ENCODE measurements at regions not wholly inside any gene's neighbourhood (a gene's known extent, or its start where the extent isn't known, plus 50 kb on each side); places are given as distances from the start of the nearest gene placed in this dataset.
"Not testable (repeated sequence)": the region's sequence is repeated elsewhere in the genome, so short reads cannot be mapped to it uniquely, and the experiment has no call there.

GRCh38 chr2:176922545-176922944 is 290.0 kb upstream of the HNRNPA3 start:
- not testable (repeated sequence) for H3K4me3 ChIP-seq (ENCODE audit: low read length); H2AFZ ChIP-seq (ENCODE audit: low read depth, low read length); H3K9me3 ChIP-seq (ENCODE audit: low read length); H3K4me1 ChIP-seq (ENCODE audit: insufficient read depth, low read length); H3K36me3 ChIP-seq (ENCODE audit: insufficient read depth, low read length); H3K27me3 ChIP-seq (ENCODE audit: insufficient read depth, low read length)

GRCh38 chr2:176923205-176923604 is 289.4 kb upstream of the HNRNPA3 start:
- no peak overlapping the region for H2AFZ ChIP-seq (ENCODE audit: low read depth, low read length)

DNA sequence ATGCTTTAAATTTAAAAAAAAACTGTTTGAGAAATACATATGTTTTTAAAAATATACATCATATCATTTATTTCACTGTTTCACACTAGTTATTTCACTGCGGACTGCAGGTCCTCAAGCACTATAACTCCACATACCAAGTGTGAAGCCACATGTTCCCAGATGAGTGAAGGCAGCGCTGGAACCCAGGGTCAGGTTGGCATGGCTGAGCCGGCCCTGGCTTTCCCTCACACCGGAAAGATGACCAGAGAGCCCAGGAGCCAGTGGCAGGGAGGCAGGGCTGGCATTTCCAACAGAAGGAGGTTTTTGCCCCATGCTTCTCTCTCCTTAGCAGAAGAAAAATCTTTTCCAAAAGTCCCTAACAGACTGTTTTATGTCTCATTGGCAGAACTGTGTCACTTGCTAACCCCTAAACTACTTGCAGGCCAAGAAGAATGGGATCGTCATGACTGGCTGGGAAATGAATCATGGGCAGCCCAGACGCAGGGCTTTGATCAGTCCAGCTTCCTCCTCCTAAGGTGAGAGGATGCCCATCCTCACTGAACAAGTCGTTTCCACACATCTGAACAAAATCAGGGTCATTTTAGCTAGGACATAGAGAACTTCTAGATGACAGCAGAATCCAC is 287.6 kb upstream of the HNRNPA3 start:
- Histone ChIP-seq H2AFZ (ENCODE audit: low read depth, low read length) (no peak overlapping the region), H3K9me3 (ENCODE audit: low read length) (no peaks in the 10 kb centered on the region), H3K4me3 (ENCODE audit: low read length) (no peak overlapping the region), H3K27me3 (ENCODE audit: insufficient read depth, low read length) (no peaks in the 10 kb centered on the region), H3K36me3 (ENCODE audit: insufficient read depth, low read length) (no peaks in the 10 kb centered on the region), H3K4me1 (ENCODE audit: insufficient read depth, low read length) (no peaks in the 10 kb centered on the region)

More at GRCh38 chr2:176923205-176923604, 289.4 kb upstream of the HNRNPA3 start:
- Histone ChIP-seq H3K9me3 (ENCODE audit: low read length) (no peaks in the 10 kb centered on the region), H3K36me3 (ENCODE audit: insufficient read depth, low read length) (no peaks in the 10 kb centered on the region), H3K4me1 (ENCODE audit: insufficient read depth, low read length) (no peaks in the 10 kb centered on the region), H3K27me3 (ENCODE audit: insufficient read depth, low read length) (no peaks in the 10 kb centered on the region), H3K4me3 (ENCODE audit: low read length) (no peak overlapping the region)

- no peak overlapping the region for H2AFZ ChIP-seq (ENCODE audit: low read depth, low read length)
- no peaks in the 10 kb centered on the region for H3K27me3 ChIP-seq (ENCODE audit: insufficient read depth, low read length)
- no peaks in the 10 kb centered on the region for H3K36me3 ChIP-seq (ENCODE audit: insufficient read depth, low read length)
- H3K4me3 ChIP-seq (ENCODE audit: low read length), result no peak overlapping the region
- H3K4me1 ChIP-seq (ENCODE audit: insufficient read depth, low read length), result no peaks in the 10 kb centered on the region
- no peaks in the 10 kb centered on the region for H3K9me3 ChIP-seq (ENCODE audit: low read length)
Measured at GRCh38 chr2:176926453-176926852, 286.1 kb upstream of the HNRNPA3 start.

GRCh38 chr2:176929387-176929786 is 283.2 kb upstream of the HNRNPA3 start:
- not testable (repeated sequence) for H2AFZ ChIP-seq (ENCODE audit: low read depth, low read length); H3K27me3 ChIP-seq (ENCODE audit: insufficient read depth, low read length); H3K4me3 ChIP-seq (ENCODE audit: low read length); H3K36me3 ChIP-seq (ENCODE audit: insufficient read depth, low read length); H3K4me1 ChIP-seq (ENCODE audit: insufficient read depth, low read length); H3K9me3 ChIP-seq (ENCODE audit: low read length)

GRCh38 chr2:176931588-176932563 is 280.7 kb upstream of the HNRNPA3 start:
- no peak overlapping the region for H3K4me3 ChIP-seq (ENCODE audit: low read length)
- H3K36me3 ChIP-seq (ENCODE audit: insufficient read depth, low read length), result no peaks in the 10 kb centered on the region
- H3K4me1 ChIP-seq (ENCODE audit: insufficient read depth, low read length), result no peaks in the 10 kb centered on the region
- no peaks in the 10 kb centered on the region for H3K27me3 ChIP-seq (ENCODE audit: insufficient read depth, low read length)
- no peak overlapping the region for H2AFZ ChIP-seq (ENCODE audit: low read depth, low read length)
- no peaks in the 10 kb centered on the region for H3K9me3 ChIP-seq (ENCODE audit: low read length)

DNA sequence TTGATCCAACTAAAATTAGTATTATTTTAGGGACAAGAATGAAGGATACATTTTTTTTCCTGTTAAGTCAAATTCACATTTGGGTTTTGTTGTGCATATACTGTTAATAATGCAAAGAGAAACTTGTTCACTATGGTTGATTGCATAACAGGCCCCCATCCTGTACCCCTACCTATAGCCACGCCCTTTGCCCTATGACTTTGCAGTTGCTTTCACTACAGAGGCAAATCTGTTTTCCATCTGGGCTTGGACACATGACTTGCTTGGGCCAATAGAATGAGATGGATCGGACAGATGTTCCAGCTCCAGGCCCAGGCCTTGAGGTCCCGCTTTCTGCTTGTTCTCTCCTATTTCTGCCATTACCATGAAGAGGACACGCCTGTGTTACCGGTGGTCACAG is 278.5 kb upstream of the HNRNPA3 start:
- Histone ChIP-seq H3K9me3 (ENCODE audit: low read length) (no peaks in the 10 kb centered on the region), H3K36me3 (ENCODE audit: insufficient read depth, low read length) (no peaks in the 10 kb centered on the region), H2AFZ (ENCODE audit: low read depth, low read length) (no peak overlapping the region), H3K4me1 (ENCODE audit: insufficient read depth, low read length) (no peaks in the 10 kb centered on the region), H3K4me3 (ENCODE audit: low read length) (no peak overlapping the region), H3K27me3 (ENCODE audit: insufficient read depth, low read length) (no peaks in the 10 kb centered on the region)

DNA sequence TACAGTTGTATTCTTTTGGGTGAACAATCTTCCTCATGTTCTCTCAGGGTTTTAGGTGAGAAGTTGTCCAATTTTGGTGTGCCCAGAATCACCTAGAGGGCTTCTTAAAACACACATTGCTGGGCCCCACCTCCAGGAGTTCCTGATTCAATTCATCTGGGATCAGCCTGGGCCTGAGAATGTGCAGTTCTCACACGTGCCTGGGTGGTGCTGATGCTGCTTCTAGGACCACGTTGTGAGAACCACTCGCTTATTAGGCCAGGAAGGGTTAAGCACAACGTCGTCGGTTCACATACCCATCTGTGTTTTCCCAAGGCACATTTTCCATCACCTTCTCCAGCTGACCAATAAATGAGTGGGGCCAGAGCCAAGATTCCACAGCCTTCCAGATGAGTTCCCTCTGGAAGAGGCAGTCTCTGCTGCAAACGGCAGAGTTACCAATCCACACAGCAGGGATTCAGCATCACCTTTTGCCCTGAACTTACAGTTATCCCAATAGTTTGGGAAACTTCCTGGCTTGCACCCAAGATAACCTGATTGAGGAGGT is 277.7 kb upstream of the HNRNPA3 start:
- no peak overlapping the region for H3K4me3 ChIP-seq (ENCODE audit: low read length)
- no peaks in the 10 kb centered on the region for H3K9me3 ChIP-seq (ENCODE audit: low read length)
- no peak overlapping the region for H2AFZ ChIP-seq (ENCODE audit: low read depth, low read length)
- H3K36me3 ChIP-seq (ENCODE audit: insufficient read depth, low read length), result no peaks in the 10 kb centered on the region
- peaks cover 3% of the 10 kb centered on the region for H3K27me3 ChIP-seq (ENCODE audit: insufficient read depth, low read length)
- H3K4me1 ChIP-seq (ENCODE audit: insufficient read depth, low read length), result no peaks in the 10 kb centered on the region

- Histone ChIP-seq H3K27me3 (ENCODE audit: insufficient read depth, low read length) (peaks cover 3% of the 10 kb centered on the region), H2AFZ (ENCODE audit: low read depth, low read length) (no peak overlapping the region), H3K36me3 (ENCODE audit: insufficient read depth, low read length) (no peaks in the 10 kb centered on the region), H3K9me3 (ENCODE audit: low read length) (no peaks in the 10 kb centered on the region), H3K4me3 (ENCODE audit: low read length) (no peak overlapping the region), H3K4me1 (ENCODE audit: insufficient read depth, low read length) (no peaks in the 10 kb centered on the region)
Measured at GRCh38 chr2:176935543-176936102, 277.0 kb upstream of the HNRNPA3 start.

DNA sequence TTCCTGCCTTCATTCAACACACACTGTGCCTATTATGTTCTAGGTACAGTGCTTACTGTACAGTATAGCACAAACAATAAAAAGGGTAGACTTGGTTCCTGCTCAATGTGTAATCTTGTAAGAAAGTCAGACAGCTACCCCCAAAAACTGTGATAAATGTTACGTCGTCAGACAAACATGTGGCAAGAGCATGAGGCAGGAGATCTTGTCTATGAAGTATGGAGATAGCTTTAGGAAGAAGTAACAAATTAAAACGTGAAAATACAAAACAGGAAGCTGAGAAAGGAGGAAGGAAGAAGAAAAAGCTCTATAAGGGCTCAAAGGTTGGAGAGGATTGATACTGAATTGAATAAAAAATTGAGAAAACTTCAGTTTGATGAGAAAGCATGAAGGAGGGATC is 276.2 kb upstream of the HNRNPA3 start:
- H2AFZ ChIP-seq (ENCODE audit: low read depth, low read length), result no peak overlapping the region
- peaks cover 3% of the 10 kb centered on the region for H3K27me3 ChIP-seq (ENCODE audit: insufficient read depth, low read length)
- no peaks in the 10 kb centered on the region for H3K4me1 ChIP-seq (ENCODE audit: insufficient read depth, low read length)
- no peaks in the 10 kb centered on the region for H3K36me3 ChIP-seq (ENCODE audit: insufficient read depth, low read length)
- no peak overlapping the region for H3K4me3 ChIP-seq (ENCODE audit: low read length)
- no peaks in the 10 kb centered on the region for H3K9me3 ChIP-seq (ENCODE audit: low read length)

DNA sequence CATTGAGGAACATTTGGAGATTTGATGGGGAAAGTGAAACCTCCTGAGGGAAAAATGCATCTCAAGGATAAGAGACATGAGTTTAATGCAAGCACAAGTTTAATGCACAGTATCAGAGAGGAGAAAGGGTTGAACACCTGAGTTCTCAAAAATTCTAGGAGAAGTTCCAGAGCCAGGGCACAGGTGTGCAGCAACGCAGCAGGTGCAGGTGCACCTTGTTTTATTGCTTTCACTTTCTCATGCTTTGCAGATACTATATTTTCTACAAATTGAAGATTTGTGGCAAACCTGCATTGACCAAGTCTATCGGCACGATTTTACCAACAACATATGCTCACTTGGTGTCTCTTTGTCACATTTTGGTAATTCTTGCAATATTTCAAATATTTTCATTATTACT is 267.6 kb upstream of the HNRNPA3 start:
- no peaks in the 10 kb centered on the region for H3K36me3 ChIP-seq (ENCODE audit: insufficient read depth, low read length)
- no peak overlapping the region for H2AFZ ChIP-seq (ENCODE audit: low read depth, low read length)
- H3K9me3 ChIP-seq (ENCODE audit: low read length), result no peaks in the 10 kb centered on the region
- H3K27me3 ChIP-seq (ENCODE audit: insufficient read depth, low read length), result no peaks in the 10 kb centered on the region
- H3K4me3 ChIP-seq (ENCODE audit: low read length), result no peak overlapping the region
- H3K4me1 ChIP-seq (ENCODE audit: insufficient read depth, low read length), result no peaks in the 10 kb centered on the region

DNA sequence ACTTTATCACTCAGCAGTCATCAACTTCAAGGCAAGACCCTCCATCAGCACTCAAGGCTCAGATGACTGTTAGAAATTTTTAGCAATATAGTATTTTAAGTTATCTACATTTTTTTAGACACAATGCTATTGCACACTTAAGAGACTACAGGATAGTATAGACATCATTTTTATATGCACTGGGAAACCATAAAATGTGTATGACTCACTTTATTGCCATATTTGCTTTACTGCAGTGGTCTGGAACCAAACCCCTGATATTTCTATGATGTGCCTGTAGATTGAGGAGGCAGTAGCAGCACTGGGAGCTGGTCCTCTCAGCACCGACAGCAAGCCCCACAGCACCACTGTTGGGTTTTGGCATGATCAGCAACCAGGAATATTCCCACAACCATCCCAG is 264.8 kb upstream of the HNRNPA3 start:
- H3K36me3 ChIP-seq (ENCODE audit: insufficient read depth, low read length), result no peaks in the 10 kb centered on the region
- H3K4me3 ChIP-seq (ENCODE audit: low read length), result no peak overlapping the region
- H3K4me1 ChIP-seq (ENCODE audit: insufficient read depth, low read length), result no peaks in the 10 kb centered on the region
- no peak overlapping the region for H2AFZ ChIP-seq (ENCODE audit: low read depth, low read length)
- H3K27me3 ChIP-seq (ENCODE audit: insufficient read depth, low read length), result no peaks in the 10 kb centered on the region
- no peaks in the 10 kb centered on the region for H3K9me3 ChIP-seq (ENCODE audit: low read length)

DNA sequence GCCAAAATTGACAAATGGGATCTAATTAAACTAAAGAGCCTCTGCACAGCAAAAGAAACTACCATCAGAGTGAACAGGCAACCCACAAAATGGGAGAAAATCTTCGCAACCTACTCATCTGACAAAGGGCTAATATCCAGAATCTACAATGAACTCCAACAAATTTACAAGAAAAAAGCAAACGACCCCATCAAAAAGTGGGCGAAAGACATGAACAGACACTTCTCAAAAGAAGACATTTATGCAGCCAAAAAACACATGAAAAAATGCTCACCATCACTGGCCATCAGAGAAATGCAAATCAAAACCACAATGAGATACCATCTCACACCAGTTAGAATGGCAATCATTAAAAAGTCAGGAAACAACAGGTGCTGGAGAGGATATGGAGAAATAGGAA is 261.4 kb upstream of the HNRNPA3 start:
- H3K27me3 ChIP-seq (ENCODE audit: insufficient read depth, low read length); H2AFZ ChIP-seq (ENCODE audit: low read depth, low read length); H3K4me1 ChIP-seq (ENCODE audit: insufficient read depth, low read length); H3K36me3 ChIP-seq (ENCODE audit: insufficient read depth, low read length); H3K4me3 ChIP-seq (ENCODE audit: low read length); H3K9me3 ChIP-seq (ENCODE audit: low read length): not testable (repeated sequence)
